Adrenal gland (tissue), 9 donors: ENCODE measurements at regions not wholly inside any gene's neighbourhood (a gene's known extent, or its start where the extent isn't known, plus 50 kb on each side); places are given as distances from the start of the nearest gene placed in this dataset.
"Not testable (repeated sequence)": the region's sequence is repeated elsewhere in the genome, so short reads cannot be mapped to it uniquely, and the experiment has no call there.

Experiments
- DNase-seq, 7 donors: peaks; one replicate each; pipeline ENCODE4 v3.0.0-alpha.2; 2019 to 2020
- H3K27ac ChIP-seq, 5 donors: fragments of 200-600 bp; sonication (generic) in 4 of 5; 1 replicate in 3 of 5; 2 replicates in 2 of 5; pipeline versions ENCODE4 v1.5.1 to v1.8.0; 2016 to 2020; ENCODE audit warnings: mild to moderate bottlenecking in 1 of 5
- H3K27me3 ChIP-seq: fragments of 200-600 bp; 2 replicates; pipeline ENCODE4 v1.8.0; 2021
- H3K36me3 ChIP-seq, 2 donors: fragments of 200-600 bp; replicated peaks in 1 of 2; 1 replicate in 1 of 2; 2 replicates in 1 of 2; pipeline versions ENCODE4 v1.5.1 to v1.8.0; 2018 to 2022
- H3K4me1 ChIP-seq, 2 donors: fragments of 200-600 bp; replicated peaks in 1 of 2; 1 replicate in 1 of 2; 2 replicates in 1 of 2; pipeline versions ENCODE4 v1.5.1 to v1.8.0; 2018 to 2021
- H3K4me3 ChIP-seq, 4 donors: fragments of 200-600 bp; sonication (generic) in 3 of 4; one replicate each; pipeline ENCODE4 v1.5.1; 2016 to 2018
- H3K9me3 ChIP-seq, 3 donors: fragments of 200-600 bp; sonication (generic) in 1 of 3; replicated peaks in 1 of 3; 1 replicate in 2 of 3; 2 replicates in 1 of 3; pipeline versions ENCODE4 v1.5.1 to v1.8.0; 2016 to 2021
- CTCF ChIP-seq, 6 experiments: fragments of 450-650 bp in 4 of 6; fragments of 200-600 bp in 2 of 6; sonication (generic) in 1 of 6; IDR thresholded peaks; 1 replicate in 5 of 6; 2 replicates in 1 of 6; pipeline versions ENCODE4 v1.5.1 to v1.8.0; 2016 to 2021; ENCODE audit warnings: antibody characterized with exemption in 6 of 6, mild to moderate bottlenecking in 2 of 6, moderate library complexity in 1 of 6
- POLR2A ChIP-seq, 2 donors: fragments of 450-650 bp; IDR thresholded peaks; one replicate each; pipeline ENCODE4 v1.6.1; 2017; ENCODE audit warnings: antibody characterized with exemption in 2 of 2, mild to moderate bottlenecking in 2 of 2, moderate library complexity in 1 of 2
- WGBS, 4 donors: extraction: QIAGEN DNeasy Blood & Tissue Kit in 2 of 4; methylation state at CpG; one replicate each; pipeline versions ENCODE4 v1.1.5 to v1.1.7; 2013 to 2017; 5-methylcytosine and 5-hydroxymethylcytosine counted together
- intact Hi-C, 2 donors: fragments of 100-400 bp; cut with DNase I; formaldehyde crosslinking; loops; one replicate each; pipeline versions ENCODE4 v1.14.1 to v1.15.0; 2022 to 2023
- donor health status: healthy with polysubstance abuse.
- donor health status: Bipolar disorder and iron deficiency.
- donor health status: DM: yes; HTN: yes; CAD: no.
- donor health status: DM: no; HTN: no; CAD: no.
- donor health status: DM: no; HTN: no; CAD: no.

GRCh38 chr12:80017261-80017870, 82.0 kb upstream of the OTOGL start:
- DNase-seq, result no peak
- Histone ChIP-seq H3K36me3 (no peaks in the 10 kb centered on the region), H3K4me3 (no peak overlapping the region), H3K27ac (no peak overlapping the region), H3K4me1 (no peaks in the 10 kb centered on the region), H3K9me3 (no peaks in the 10 kb centered on the region), H3K27me3 (no peaks in the 10 kb centered on the region)
- 50 to 83% (median 71%) methylated on average over 1 of the region's 1 CpG for WGBS, 4 donors
- intact Hi-C loops, result no loop called here
- TF ChIP-seq POLR2A (IDR thresholded peaks at IDR 0.05) (no peak), CTCF (IDR thresholded peaks at IDR 0.05) (no peak)

- Histone ChIP-seq H3K4me3 (no peak overlapping the region), H3K4me1 (no peaks in the 10 kb centered on the region), H3K27me3 (no peaks in the 10 kb centered on the region), H3K36me3 (no peaks in the 10 kb centered on the region), H3K27ac (no peak overlapping the region), H3K9me3 (no peaks in the 10 kb centered on the region)
- DNase-seq, result no peak
- 76 to 78% (median 77%) methylated on average over 3 of the region's 3 CpGs for WGBS, 4 donors
- TF ChIP-seq POLR2A (IDR thresholded peaks at IDR 0.05), result no peak
- TF ChIP-seq CTCF (IDR thresholded peaks at IDR 0.05), result no peak
- intact Hi-C loops, result no loop called here
These were observed 81.8 kb upstream of the PPP1R12A start for GRCh38 chr12:80016684-80017083.

- Histone ChIP-seq H3K4me3 (no peak overlapping the region), H3K27ac (no peak overlapping the region), H3K9me3 (no peaks in the 10 kb centered on the region), H3K36me3 (no peaks in the 10 kb centered on the region), H3K27me3 (no peaks in the 10 kb centered on the region), H3K4me1 (no peaks in the 10 kb centered on the region)
- 82 to 93% (median 85%) methylated on average over 4 of the region's 4 CpGs for WGBS, 4 donors
- no peak for TF ChIP-seq POLR2A (IDR thresholded peaks at IDR 0.05)
- TF ChIP-seq CTCF (IDR thresholded peaks at IDR 0.05), result no peak
- intact Hi-C loops, result no loop called here
- no peak for DNase-seq
These were observed 80.8 kb upstream of the PPP1R12A start for GRCh38 chr12:80015660-80016059.

GRCh38 chr12:80003744-80004143, 68.8 kb upstream of the PPP1R12A start:
- H3K4me3 ChIP-seq, H3K27me3 ChIP-seq, H3K36me3 ChIP-seq, H3K27ac ChIP-seq, intact Hi-C loops, DNase-seq, H3K9me3 ChIP-seq, H3K4me1 ChIP-seq: not testable (repeated sequence)

- H3K27me3 ChIP-seq, result no peaks in the 10 kb centered on the region
- H3K27ac ChIP-seq, result no peak overlapping the region
- WGBS, 4 donors, result 91 to 100% (median 97%) methylated on average over 1 of the region's 1 CpG
- H3K4me3 ChIP-seq, result no peak overlapping the region
- no peaks in the 10 kb centered on the region for H3K36me3 ChIP-seq
- TF ChIP-seq CTCF (IDR thresholded peaks at IDR 0.05) (no peak), POLR2A (IDR thresholded peaks at IDR 0.05) (no peak)
- DNase-seq, result no peak
- intact Hi-C loops, result no loop called here
- H3K4me1 ChIP-seq, result no peaks in the 10 kb centered on the region
- H3K9me3 ChIP-seq, result no peaks in the 10 kb centered on the region
These were observed 66.7 kb upstream of the PPP1R12A start for GRCh38 chr12:80001562-80001961.
